ENCODE measurements at regions not wholly inside any gene's neighbourhood (a gene's known extent, or its start where the extent isn't known, plus 50 kb on each side); places are given as distances from the start of the nearest gene placed in this dataset.

GRCh38 chr6:109309917-109310316, 72.3 kb downstream of the CD164 start:
- no peak overlapping the region for H2AFZ ChIP-seq (ENCODE audit: low read length)
- no peak overlapping the region for H3K27ac ChIP-seq (ENCODE audit: low read depth, low read length)
- no peak overlapping the region for H2BK15ac ChIP-seq (ENCODE audit: low read length)
- no peaks in the 10 kb centered on the region for H3K4me1 ChIP-seq (replicated peaks in 1 of 4; ENCODE audit: control insufficient read depth in 3 of 4, insufficient read depth in 4 of 4, low read length in 3 of 4)
- H3K4me2 ChIP-seq (ENCODE audit: insufficient read depth in 1 of 2, low read depth in 2 of 2, low read length in 2 of 2), result no peak overlapping the region
- H4K8ac ChIP-seq (ENCODE audit: extremely low read depth, insufficient read depth, low read length), result no peak overlapping the region
- TF ChIP-seq SRF (IDR thresholded peaks at IDR 0.05; ENCODE audit: low read depth, low read length) (no peak), HDAC6 (IDR thresholded peaks at IDR 0.05; ENCODE audit: low read depth, low read length) (no peak), ATF3 (IDR thresholded peaks at IDR 0.05; ENCODE audit: insufficient read depth, low read depth, low read length) (no peak), SIRT6 (IDR thresholded peaks at IDR 0.05; ENCODE audit: low read length) (no peak), SP4 (IDR thresholded peaks at IDR 0.05; ENCODE audit: low read length) (no peak)
- no peak overlapping the region for H3K4ac ChIP-seq (replicated peaks; ENCODE audit: insufficient read length, low read depth, low read length)
- H3K23me2 ChIP-seq (ENCODE audit: low read depth, low read length), result no peaks in the 10 kb centered on the region
- H2BK20ac ChIP-seq (ENCODE audit: low read length), result no peak overlapping the region
- no peaks in the 10 kb centered on the region for H4K20me1 ChIP-seq (replicated peaks in 1 of 2; ENCODE audit: control insufficient read depth in 1 of 2, insufficient read depth in 2 of 2, low read length in 2 of 2)
- H2BK12ac ChIP-seq (ENCODE audit: low read depth, low read length), result no peak overlapping the region
- no peak overlapping the region for H2AK5ac ChIP-seq (ENCODE audit: low read depth, low read length)
- H3K23ac ChIP-seq (ENCODE audit: insufficient read length), result no peak overlapping the region
- DNase-seq (ENCODE audit: low read depth in 1 of 2, low spot score in 2 of 2) (no peak), FAIRE-seq (no peak)
- H3K9me3 ChIP-seq (ENCODE audit: insufficient read depth in 2 of 2, low read depth in 1 of 2, low read length in 1 of 2), result no peaks in the 10 kb centered on the region
- no peak overlapping the region for H3K4me3 ChIP-seq (ENCODE audit: extremely low read depth in 1 of 4, insufficient read depth in 2 of 4, low read depth in 3 of 4, low read length in 4 of 4)
- no peak overlapping the region for H3K9ac ChIP-seq (replicated peaks in 1 of 4; ENCODE audit: extremely low read depth in 1 of 4, low read depth in 3 of 4, low read length in 3 of 4)
- 79% methylated on average over 5 of the region's 5 CpGs; no CpG with 5 or more reads in 1 of the 2 experiments for WGBS, 2 experiments (ENCODE audit: extremely low coverage in 1 of 2, insufficient coverage in 1 of 2, insufficient read length in 1 of 2, insufficient replicate concordance in 2 of 2, low coverage in 1 of 2, low lambda C conversion rate in 2 of 2, missing lambda C conversion rate in 1 of 2)
- no peaks in the 10 kb centered on the region for H3K79me1 ChIP-seq (ENCODE audit: low read depth, low read length)
- H3K56ac ChIP-seq (replicated peaks; ENCODE audit: insufficient read length, low read depth, low read length), result no peak overlapping the region
- no peak overlapping the region for H3K18ac ChIP-seq (ENCODE audit: extremely low read depth, low read length)
- no peaks in the 10 kb centered on the region for H3K27me3 ChIP-seq (replicated peaks in 1 of 4; ENCODE audit: control insufficient read depth in 3 of 4, extremely low read depth in 1 of 4, insufficient read depth in 3 of 4, low read length in 3 of 4)
- H3K79me2 ChIP-seq (ENCODE audit: control insufficient read depth in 1 of 2, insufficient read depth in 2 of 2, low read length in 2 of 2), result no peaks in the 10 kb centered on the region
- no peak overlapping the region for H2BK5ac ChIP-seq (ENCODE audit: low read depth, low read length)
- no peak overlapping the region for H2BK120ac ChIP-seq (replicated peaks; ENCODE audit: low read depth, low read length)
- ChIA-PET CTCF (ENCODE audit: partially characterized antibody) (interaction anchor here (1.2 to 1.5 kb wide), 3 partner anchors 10 to 122 kb away, joined by 4 read pairs; no protein-coding TSS in a partner anchor), POLR2A (ENCODE audit: partially characterized antibody) (no interaction called here)
- no peaks in the 10 kb centered on the region for H3K36me3 ChIP-seq (ENCODE audit: control insufficient read depth in 2 of 4, insufficient read depth in 4 of 4, low read length in 3 of 4)
- H3K14ac ChIP-seq (ENCODE audit: insufficient read length), result no peak overlapping the region
- H4K5ac ChIP-seq (ENCODE audit: insufficient read length, low read depth, low read length), result no peak overlapping the region
- no peak overlapping the region for H4K91ac ChIP-seq (replicated peaks; ENCODE audit: insufficient read length, low read length)
